SU-DHL-6 (cell line): ENCODE measurements at regions not wholly inside any gene's neighbourhood (a gene's known extent, or its start where the extent isn't known, plus 50 kb on each side); places are given as distances from the start of the nearest gene placed in this dataset.

Source experiments
- EZH2phosphoT487 ChIP-seq: fragments of 200-600 bp; sonication (generic), shearing (Covaris generic); conservative IDR thresholded peaks from 2 replicates; pipeline ENCODE4 v1.6.1; 2018; ENCODE audit warnings: mild to moderate bottlenecking, antibody characterized with exemption, low read length, moderate library complexity, mixed read lengths
- TF ChIP-seq, protein P1 (sequence below): fragments of 200-600 bp; sonication (generic); IDR thresholded peaks from one replicate; pipeline ENCODE4 v1.5.1; 2017; ENCODE audit warnings: antibody characterized with exemption, mild to moderate bottlenecking, low read length, moderate library complexity; ENCODE audit not compliant: insufficient read depth, poor library complexity, severe bottlenecking

DNA sequence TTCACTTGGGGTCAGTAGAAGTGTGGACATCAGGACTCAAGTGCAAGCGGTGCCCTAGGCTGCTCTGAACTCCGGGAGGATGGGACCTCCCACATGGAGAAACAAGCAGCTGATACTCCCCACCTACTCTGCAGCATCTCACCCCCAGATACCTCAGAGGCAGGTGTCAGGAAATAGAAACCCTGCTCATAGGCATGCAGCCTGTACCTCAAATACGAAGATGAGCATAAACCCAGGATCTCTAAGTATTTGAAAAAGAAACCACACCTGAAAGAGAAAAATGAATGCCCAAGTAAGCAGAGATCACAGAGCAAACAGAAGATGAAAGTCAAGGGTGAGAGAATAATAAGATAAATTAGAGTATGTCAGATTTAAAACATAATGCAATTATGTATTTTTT, 75.6 kb upstream of the WSCD2 start:
- TF ChIP-seq, protein P1, sequence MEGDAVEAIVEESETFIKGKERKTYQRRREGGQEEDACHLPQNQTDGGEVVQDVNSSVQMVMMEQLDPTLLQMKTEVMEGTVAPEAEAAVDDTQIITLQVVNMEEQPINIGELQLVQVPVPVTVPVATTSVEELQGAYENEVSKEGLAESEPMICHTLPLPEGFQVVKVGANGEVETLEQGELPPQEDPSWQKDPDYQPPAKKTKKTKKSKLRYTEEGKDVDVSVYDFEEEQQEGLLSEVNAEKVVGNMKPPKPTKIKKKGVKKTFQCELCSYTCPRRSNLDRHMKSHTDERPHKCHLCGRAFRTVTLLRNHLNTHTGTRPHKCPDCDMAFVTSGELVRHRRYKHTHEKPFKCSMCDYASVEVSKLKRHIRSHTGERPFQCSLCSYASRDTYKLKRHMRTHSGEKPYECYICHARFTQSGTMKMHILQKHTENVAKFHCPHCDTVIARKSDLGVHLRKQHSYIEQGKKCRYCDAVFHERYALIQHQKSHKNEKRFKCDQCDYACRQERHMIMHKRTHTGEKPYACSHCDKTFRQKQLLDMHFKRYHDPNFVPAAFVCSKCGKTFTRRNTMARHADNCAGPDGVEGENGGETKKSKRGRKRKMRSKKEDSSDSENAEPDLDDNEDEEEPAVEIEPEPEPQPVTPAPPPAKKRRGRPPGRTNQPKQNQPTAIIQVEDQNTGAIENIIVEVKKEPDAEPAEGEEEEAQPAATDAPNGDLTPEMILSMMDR: no peak
- TF ChIP-seq EZH2phosphoT487: no peak
